H1 (cell line): ENCODE measurements at regions not wholly inside any gene's neighbourhood (a gene's known extent, or its start where the extent isn't known, plus 50 kb on each side); places are given as distances from the start of the nearest gene placed in this dataset.

Experiments
- ASH2L ChIP-seq: fragments of 200-600, 300-600 bp; sonication (generic); IDR thresholded peaks from one replicate; pipeline ENCODE4 v1.7.1; 2017; ENCODE audit warnings: low read length
- CHD1 ChIP-seq: IDR thresholded peaks from 2 replicates; pipeline ENCODE4 v1.6.1; 2012; ENCODE audit warnings: low read depth, low read length, improper control_type of control experiment
- CTBP2 ChIP-seq: IDR thresholded peaks from 2 replicates; pipeline ENCODE4 v1.7.0; 2011; ENCODE audit warnings: borderline replicate concordance, mild to moderate bottlenecking, moderate library complexity, mixed read lengths, low read length; ENCODE audit not compliant: insufficient read depth, insufficient read length
- E2F6 ChIP-seq: IDR thresholded peaks from 2 replicates; pipeline ENCODE4 v1.6.1; 2012; ENCODE audit warnings: inconsistent platforms

GRCh38 chr3:106816838-106817237 is 560.4 kb upstream of the CCDC54 start (continued):
- no peak for TF ChIP-seq E2F6
- TF ChIP-seq ASH2L = no peak
- no peak for TF ChIP-seq CTBP2
- TF ChIP-seq CHD1 = no peak
